GM23338 (cell line): ENCODE measurements at regions not wholly inside any gene's neighbourhood (a gene's known extent, or its start where the extent isn't known, plus 50 kb on each side); places are given as distances from the start of the nearest gene placed in this dataset.

Experiments
- ATAC-seq: fragments of 200-7000 bp; cut with Tn5 transposase; 3 replicates; pipeline ENCODE4 v1.9.1; 2020
- DNase-seq: peaks from one replicate; pipeline ENCODE4 v3.0.0-alpha.2; 2015; ENCODE audit warnings: low spot score
- H2AFZ ChIP-seq: fragments of 200-600 bp; sonication (generic); 2 replicates; pipeline ENCODE4 v1.8.0; 2016; ENCODE audit warnings: antibody characterized with exemption, mild to moderate bottlenecking, moderate library complexity
- H3F3A ChIP-seq: fragments of 200-600 bp; sonication (generic); replicated peaks from 2 replicates; pipeline ENCODE4 v1.8.0; 2017; ENCODE audit warnings: antibody characterized with exemption, mixed run types, low read depth
- H3K27ac ChIP-seq: fragments of 200-600 bp; sonication (generic); 2 replicates; pipeline ENCODE4 v1.6.1; 2016; ENCODE audit warnings: low read depth
- H3K27me3 ChIP-seq: fragments of 200-600 bp; sonication (generic); 2 replicates; pipeline ENCODE4 v1.8.0; 2016; ENCODE audit warnings: mild to moderate bottlenecking, mixed run types, moderate library complexity; ENCODE audit not compliant: insufficient read depth
- H3K36me3 ChIP-seq: fragments of 200-600 bp; sonication (generic); 2 replicates; pipeline ENCODE4 v1.8.0; 2016; ENCODE audit warnings: mild to moderate bottlenecking; ENCODE audit not compliant: insufficient read depth
- H3K4me1 ChIP-seq: fragments of 200-600 bp; sonication (generic); 2 replicates; pipeline ENCODE4 v1.8.0; 2016; ENCODE audit warnings: mild to moderate bottlenecking, moderate library complexity; ENCODE audit not compliant: insufficient read depth
- H3K4me2 ChIP-seq: fragments of 200-600 bp; sonication (generic); 2 replicates; pipeline ENCODE4 v1.7.1; 2017; ENCODE audit warnings: mixed run types
- H3K4me3 ChIP-seq: fragments of 200-600 bp; sonication (generic); 2 replicates; pipeline ENCODE4 v1.6.1; 2016; ENCODE audit warnings: mixed run types
- H3K79me2 ChIP-seq: fragments of 200-600 bp; sonication (generic); replicated peaks from 2 replicates; pipeline ENCODE4 v1.8.0; 2017; ENCODE audit warnings: mild to moderate bottlenecking; ENCODE audit not compliant: insufficient read depth
- H3K9me2 ChIP-seq: fragments of 200-600 bp; sonication (generic); 2 replicates; pipeline ENCODE4 v1.8.0; 2017; ENCODE audit not compliant: insufficient read depth
- H4K20me1 ChIP-seq: fragments of 200-600 bp; sonication (generic); replicated peaks from 2 replicates; pipeline ENCODE4 v1.8.0; 2017; ENCODE audit warnings: mild to moderate bottlenecking; ENCODE audit not compliant: insufficient read depth
- H3K27ac Mint-ChIP-seq: 2 replicates; pipeline ENCODE4 v1.8.0; 2020; ENCODE audit warnings: inconsistent platforms, mild to moderate bottlenecking, moderate library complexity, mixed read lengths
- H3K27me3 Mint-ChIP-seq: 3 replicates; pipeline ENCODE4 v1.8.0; 2022; ENCODE audit warnings: low read depth, mild to moderate bottlenecking, moderate library complexity, mixed read lengths, inconsistent platforms; ENCODE audit not compliant: insufficient read depth, poor library complexity
- H3K36me3 Mint-ChIP-seq: 3 replicates; pipeline ENCODE4 v1.8.0; 2021; ENCODE audit warnings: low read depth, mild to moderate bottlenecking, inconsistent platforms, moderate library complexity, mixed read lengths
- H3K4me1 Mint-ChIP-seq: 3 replicates; pipeline ENCODE4 v1.8.0; 2020; ENCODE audit warnings: mild to moderate bottlenecking, inconsistent platforms, mixed read lengths
- H3K4me3 Mint-ChIP-seq: 3 replicates; pipeline ENCODE4 v1.8.0; 2021; ENCODE audit warnings: moderate library complexity, mild to moderate bottlenecking, inconsistent platforms, mixed read lengths
- H3K9me3 Mint-ChIP-seq: 3 replicates; pipeline ENCODE4 v1.8.0; 2020; ENCODE audit warnings: moderate library complexity, mild to moderate bottlenecking, inconsistent platforms, mixed read lengths
- CREB1 ChIP-seq: fragments of 250-450 bp; sonication (Bioruptor Pico); IDR thresholded peaks from 2 replicates; pipeline ENCODE4 v1.5.0; 2020; ENCODE audit warnings: low read depth, mild to moderate bottlenecking, moderate library complexity
- EZH2 ChIP-seq: fragments of 200-600 bp; sonication (generic); IDR thresholded peaks from one replicate; pipeline ENCODE4 v1.8.0; 2017; ENCODE audit warnings: antibody characterized with exemption, mild to moderate bottlenecking, low read depth; ENCODE audit not compliant: unreplicated experiment
- EZH2phosphoT487 ChIP-seq: fragments of 200-600 bp; sonication (generic); IDR thresholded peaks from one replicate; pipeline ENCODE4 v1.8.1; 2018; ENCODE audit warnings: antibody characterized with exemption; ENCODE audit not compliant: unreplicated experiment
- NANOG ChIP-seq: IDR thresholded peaks from 2 replicates; pipeline ENCODE4 v1.6.1; 2016; ENCODE audit warnings: antibody characterized with exemption, borderline replicate concordance
- STAT1 ChIP-seq: IDR thresholded peaks from one replicate; pipeline ENCODE4 v1.6.1; 2016; ENCODE audit warnings: antibody characterized with exemption; ENCODE audit not compliant: unreplicated experiment
- ZNF331 ChIP-seq: fragments of 250-450 bp; sonication (Bioruptor Pico); IDR thresholded peaks from 2 replicates; pipeline ENCODE4 v1.5.0; 2020; ENCODE audit warnings: low read depth, mild to moderate bottlenecking, moderate library complexity
- TF ChIP-seq, protein P1 (sequence below): IDR thresholded peaks from one replicate; pipeline ENCODE4 v1.6.1; 2018; ENCODE audit warnings: antibody characterized with exemption; ENCODE audit not compliant: unreplicated experiment
- TF ChIP-seq, protein P2 (sequence below): fragments of 250-450 bp; sonication (Bioruptor Pico); IDR thresholded peaks from 2 replicates; pipeline ENCODE4 v1.5.0; 2020; ENCODE audit warnings: mild to moderate bottlenecking, moderate library complexity
- TF ChIP-seq, protein P3 (sequence below), 2 experiments: fragments of 200-600 bp in 1 of 2; sonication (generic) in 1 of 2; conservative IDR thresholded peaks; 2 replicates each; pipeline versions ENCODE4 v1.5.1 to v1.6.1; 2016 to 2017; ENCODE audit warnings: antibody characterized with exemption in 2 of 2, low read depth in 2 of 2, mild to moderate bottlenecking in 2 of 2, moderate library complexity in 1 of 2

DNA sequence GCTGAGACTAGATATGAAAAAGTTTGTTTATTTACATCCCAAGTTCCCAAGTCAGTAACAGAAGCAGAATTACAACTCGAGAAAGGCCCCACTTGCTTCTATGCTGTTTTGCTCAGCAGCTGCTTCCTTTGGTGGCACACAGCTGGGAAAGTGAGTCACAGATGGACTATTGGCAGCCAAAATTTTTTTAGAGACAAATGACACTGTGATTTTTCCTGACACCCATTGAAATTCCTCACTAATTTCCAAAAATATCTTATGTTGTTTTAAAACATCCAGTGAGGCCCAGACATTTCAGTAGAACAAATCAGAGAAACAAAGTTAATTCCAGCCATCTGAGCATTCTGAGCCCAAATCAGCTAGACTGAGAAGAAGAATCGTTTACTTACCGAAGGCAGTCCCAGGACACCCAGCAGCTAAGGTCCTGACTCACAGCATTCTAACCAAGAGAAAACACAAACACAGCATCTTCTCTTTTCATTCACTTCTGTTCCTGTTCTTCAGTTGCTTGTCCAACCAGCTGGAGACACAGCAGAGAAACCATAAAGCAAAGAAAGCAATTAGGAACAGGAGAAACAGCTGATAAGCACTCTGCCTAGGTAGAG lies 188.3 kb downstream of the DAD1 start (continued):
- TF ChIP-seq, protein P1, sequence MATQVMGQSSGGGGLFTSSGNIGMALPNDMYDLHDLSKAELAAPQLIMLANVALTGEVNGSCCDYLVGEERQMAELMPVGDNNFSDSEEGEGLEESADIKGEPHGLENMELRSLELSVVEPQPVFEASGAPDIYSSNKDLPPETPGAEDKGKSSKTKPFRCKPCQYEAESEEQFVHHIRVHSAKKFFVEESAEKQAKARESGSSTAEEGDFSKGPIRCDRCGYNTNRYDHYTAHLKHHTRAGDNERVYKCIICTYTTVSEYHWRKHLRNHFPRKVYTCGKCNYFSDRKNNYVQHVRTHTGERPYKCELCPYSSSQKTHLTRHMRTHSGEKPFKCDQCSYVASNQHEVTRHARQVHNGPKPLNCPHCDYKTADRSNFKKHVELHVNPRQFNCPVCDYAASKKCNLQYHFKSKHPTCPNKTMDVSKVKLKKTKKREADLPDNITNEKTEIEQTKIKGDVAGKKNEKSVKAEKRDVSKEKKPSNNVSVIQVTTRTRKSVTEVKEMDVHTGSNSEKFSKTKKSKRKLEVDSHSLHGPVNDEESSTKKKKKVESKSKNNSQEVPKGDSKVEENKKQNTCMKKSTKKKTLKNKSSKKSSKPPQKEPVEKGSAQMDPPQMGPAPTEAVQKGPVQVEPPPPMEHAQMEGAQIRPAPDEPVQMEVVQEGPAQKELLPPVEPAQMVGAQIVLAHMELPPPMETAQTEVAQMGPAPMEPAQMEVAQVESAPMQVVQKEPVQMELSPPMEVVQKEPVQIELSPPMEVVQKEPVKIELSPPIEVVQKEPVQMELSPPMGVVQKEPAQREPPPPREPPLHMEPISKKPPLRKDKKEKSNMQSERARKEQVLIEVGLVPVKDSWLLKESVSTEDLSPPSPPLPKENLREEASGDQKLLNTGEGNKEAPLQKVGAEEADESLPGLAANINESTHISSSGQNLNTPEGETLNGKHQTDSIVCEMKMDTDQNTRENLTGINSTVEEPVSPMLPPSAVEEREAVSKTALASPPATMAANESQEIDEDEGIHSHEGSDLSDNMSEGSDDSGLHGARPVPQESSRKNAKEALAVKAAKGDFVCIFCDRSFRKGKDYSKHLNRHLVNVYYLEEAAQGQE, result no peak
- TF ChIP-seq EZH2phosphoT487 (no peak), STAT1 (no peak)

DNA sequence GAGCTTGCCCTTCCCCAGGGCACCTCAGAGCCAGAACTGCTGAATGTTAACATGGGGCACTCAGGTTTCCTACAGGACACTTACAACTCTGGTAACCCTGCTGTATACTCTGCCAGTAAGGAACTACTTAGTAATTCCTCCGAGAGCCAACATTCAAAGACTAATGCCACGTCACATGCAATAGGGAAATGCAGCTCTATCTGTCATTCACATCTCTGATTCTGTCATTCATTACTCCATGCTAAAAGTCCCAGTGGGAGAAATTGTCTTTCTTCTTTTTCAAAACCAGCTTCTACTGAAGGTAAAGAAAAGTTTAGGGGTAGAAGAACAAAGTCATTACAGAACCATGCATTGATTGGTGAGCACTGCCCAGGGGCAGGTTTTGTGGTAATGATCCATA lies 189.2 kb downstream of the DAD1 start:
- TF ChIP-seq CREB1 (no peak), EZH2 (no peak), NANOG (no peak), ZNF331 (CRISPR knock-in tag) (no peak)
- TF ChIP-seq, protein P2, sequence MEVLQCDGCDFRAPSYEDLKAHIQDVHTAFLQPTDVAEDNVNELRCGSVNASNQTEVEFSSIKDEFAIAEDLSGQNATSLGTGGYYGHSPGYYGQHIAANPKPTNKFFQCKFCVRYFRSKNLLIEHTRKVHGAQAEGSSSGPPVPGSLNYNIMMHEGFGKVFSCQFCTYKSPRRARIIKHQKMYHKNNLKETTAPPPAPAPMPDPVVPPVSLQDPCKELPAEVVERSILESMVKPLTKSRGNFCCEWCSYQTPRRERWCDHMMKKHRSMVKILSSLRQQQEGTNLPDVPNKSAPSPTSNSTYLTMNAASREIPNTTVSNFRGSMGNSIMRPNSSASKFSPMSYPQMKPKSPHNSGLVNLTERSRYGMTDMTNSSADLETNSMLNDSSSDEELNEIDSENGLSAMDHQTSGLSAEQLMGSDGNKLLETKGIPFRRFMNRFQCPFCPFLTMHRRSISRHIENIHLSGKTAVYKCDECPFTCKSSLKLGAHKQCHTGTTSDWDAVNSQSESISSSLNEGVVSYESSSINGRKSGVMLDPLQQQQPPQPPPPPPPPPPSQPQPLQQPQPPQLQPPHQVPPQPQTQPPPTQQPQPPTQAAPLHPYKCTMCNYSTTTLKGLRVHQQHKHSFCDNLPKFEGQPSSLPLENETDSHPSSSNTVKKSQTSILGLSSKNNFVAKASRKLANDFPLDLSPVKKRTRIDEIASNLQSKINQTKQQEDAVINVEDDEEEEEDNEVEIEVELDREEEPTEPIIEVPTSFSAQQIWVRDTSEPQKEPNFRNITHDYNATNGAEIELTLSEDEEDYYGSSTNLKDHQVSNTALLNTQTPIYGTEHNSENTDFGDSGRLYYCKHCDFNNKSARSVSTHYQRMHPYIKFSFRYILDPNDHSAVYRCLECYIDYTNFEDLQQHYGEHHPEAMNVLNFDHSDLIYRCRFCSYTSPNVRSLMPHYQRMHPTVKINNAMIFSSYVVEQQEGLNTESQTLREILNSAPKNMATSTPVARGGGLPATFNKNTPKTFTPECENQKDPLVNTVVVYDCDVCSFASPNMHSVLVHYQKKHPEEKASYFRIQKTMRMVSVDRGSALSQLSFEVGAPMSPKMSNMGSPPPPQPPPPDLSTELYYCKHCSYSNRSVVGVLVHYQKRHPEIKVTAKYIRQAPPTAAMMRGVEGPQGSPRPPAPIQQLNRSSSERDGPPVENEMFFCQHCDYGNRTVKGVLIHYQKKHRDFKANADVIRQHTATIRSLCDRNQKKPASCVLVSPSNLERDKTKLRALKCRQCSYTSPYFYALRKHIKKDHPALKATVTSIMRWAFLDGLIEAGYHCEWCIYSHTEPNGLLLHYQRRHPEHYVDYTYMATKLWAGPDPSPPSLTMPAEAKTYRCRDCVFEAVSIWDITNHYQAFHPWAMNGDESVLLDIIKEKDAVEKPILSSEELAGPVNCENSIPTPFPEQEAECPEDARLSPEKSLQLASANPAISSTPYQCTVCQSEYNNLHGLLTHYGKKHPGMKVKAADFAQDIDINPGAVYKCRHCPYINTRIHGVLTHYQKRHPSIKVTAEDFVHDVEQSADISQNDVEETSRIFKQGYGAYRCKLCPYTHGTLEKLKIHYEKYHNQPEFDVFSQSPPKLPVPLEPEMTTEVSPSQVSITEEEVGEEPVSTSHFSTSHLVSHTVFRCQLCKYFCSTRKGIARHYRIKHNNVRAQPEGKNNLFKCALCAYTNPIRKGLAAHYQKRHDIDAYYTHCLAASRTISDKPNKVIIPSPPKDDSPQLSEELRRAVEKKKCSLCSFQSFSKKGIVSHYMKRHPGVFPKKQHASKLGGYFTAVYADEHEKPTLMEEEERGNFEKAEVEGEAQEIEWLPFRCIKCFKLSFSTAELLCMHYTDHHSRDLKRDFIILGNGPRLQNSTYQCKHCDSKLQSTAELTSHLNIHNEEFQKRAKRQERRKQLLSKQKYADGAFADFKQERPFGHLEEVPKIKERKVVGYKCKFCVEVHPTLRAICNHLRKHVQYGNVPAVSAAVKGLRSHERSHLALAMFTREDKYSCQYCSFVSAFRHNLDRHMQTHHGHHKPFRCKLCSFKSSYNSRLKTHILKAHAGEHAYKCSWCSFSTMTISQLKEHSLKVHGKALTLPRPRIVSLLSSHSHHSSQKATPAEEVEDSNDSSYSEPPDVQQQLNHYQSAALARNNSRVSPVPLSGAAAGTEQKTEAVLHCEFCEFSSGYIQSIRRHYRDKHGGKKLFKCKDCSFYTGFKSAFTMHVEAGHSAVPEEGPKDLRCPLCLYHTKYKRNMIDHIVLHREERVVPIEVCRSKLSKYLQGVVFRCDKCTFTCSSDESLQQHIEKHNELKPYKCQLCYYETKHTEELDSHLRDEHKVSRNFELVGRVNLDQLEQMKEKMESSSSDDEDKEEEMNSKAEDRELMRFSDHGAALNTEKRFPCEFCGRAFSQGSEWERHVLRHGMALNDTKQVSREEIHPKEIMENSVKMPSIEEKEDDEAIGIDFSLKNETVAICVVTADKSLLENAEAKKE (CRISPR knock-in tag), result no peak
- TF ChIP-seq, protein P3, sequence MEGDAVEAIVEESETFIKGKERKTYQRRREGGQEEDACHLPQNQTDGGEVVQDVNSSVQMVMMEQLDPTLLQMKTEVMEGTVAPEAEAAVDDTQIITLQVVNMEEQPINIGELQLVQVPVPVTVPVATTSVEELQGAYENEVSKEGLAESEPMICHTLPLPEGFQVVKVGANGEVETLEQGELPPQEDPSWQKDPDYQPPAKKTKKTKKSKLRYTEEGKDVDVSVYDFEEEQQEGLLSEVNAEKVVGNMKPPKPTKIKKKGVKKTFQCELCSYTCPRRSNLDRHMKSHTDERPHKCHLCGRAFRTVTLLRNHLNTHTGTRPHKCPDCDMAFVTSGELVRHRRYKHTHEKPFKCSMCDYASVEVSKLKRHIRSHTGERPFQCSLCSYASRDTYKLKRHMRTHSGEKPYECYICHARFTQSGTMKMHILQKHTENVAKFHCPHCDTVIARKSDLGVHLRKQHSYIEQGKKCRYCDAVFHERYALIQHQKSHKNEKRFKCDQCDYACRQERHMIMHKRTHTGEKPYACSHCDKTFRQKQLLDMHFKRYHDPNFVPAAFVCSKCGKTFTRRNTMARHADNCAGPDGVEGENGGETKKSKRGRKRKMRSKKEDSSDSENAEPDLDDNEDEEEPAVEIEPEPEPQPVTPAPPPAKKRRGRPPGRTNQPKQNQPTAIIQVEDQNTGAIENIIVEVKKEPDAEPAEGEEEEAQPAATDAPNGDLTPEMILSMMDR (conservative IDR thresholded peaks at IDR 0.05; ENCODE audit: low read depth in 2 of 2), result no peak
- H3K27me3 Mint-ChIP-seq, result peaks cover 3% of the 10 kb centered on the region
- no peaks in the 10 kb centered on the region for H3K9me3 Mint-ChIP-seq
- Histone ChIP-seq H3K4me3 (no peak overlapping the region), H3K79me2 (no peaks in the 10 kb centered on the region), H4K20me1 (no peaks in the 10 kb centered on the region), H3K4me1 (no peaks in the 10 kb centered on the region), H3K36me3 (no peaks in the 10 kb centered on the region), H2AFZ (peak overlapping the region; percentile 81; the same call in 1 of the 2 replicates), H3K27me3 (no peaks in the 10 kb centered on the region), H3K9me2 (no peaks in the 10 kb centered on the region), H3K27ac (no peak overlapping the region), H3F3A (no peaks in the 10 kb centered on the region), H3K4me2 (no peak overlapping the region)
- no peak for DNase-seq
- ATAC-seq, result no peak
- H3K36me3 Mint-ChIP-seq, result no peaks in the 10 kb centered on the region
- no peak overlapping the region for H3K4me3 Mint-ChIP-seq
- H3K27ac Mint-ChIP-seq, result no peak overlapping the region
- H3K4me1 Mint-ChIP-seq, result no peaks in the 10 kb centered on the region
